SK-N-SH (cell line): ENCODE measurements at regions not wholly inside any gene's neighbourhood (a gene's known extent, or its start where the extent isn't known, plus 50 kb on each side); places are given as distances from the start of the nearest gene placed in this dataset.

Experiments
- FOXJ3 ChIP-seq: sonication (generic); formaldehyde crosslinking; IDR thresholded peaks from 2 replicates; pipeline ENCODE4 v1.5.1; 2020; ENCODE audit warnings: mild to moderate bottlenecking, missing genetic modification reagents
- FOXM1 ChIP-seq: IDR thresholded peaks from 2 replicates; pipeline ENCODE4 v1.4.0; 2012; ENCODE audit warnings: low read depth, mild to moderate bottlenecking
- RAD21 ChIP-seq: IDR thresholded peaks from 2 replicates; pipeline ENCODE4 v1.6.1; 2012; ENCODE audit warnings: mild to moderate bottlenecking, low read length
- REST ChIP-seq: IDR thresholded peaks from 2 replicates; pipeline ENCODE4 v1.6.1; 2012; ENCODE audit warnings: mild to moderate bottlenecking, low read depth, low read length, moderate library complexity
- ZBTB33 ChIP-seq: IDR thresholded peaks from 2 replicates; pipeline ENCODE4 v1.4.0; 2012; ENCODE audit warnings: low read depth, borderline replicate concordance

- TF ChIP-seq FOXM1: no peak
- TF ChIP-seq RAD21: no peak
- TF ChIP-seq FOXJ3 (CRISPR knock-in tag): no peak
- no peak for TF ChIP-seq ZBTB33
- no peak for TF ChIP-seq REST
Measured at GRCh38 chr17:15169676-15170075, 95.5 kb downstream of the PMP22 start.
